Endothelial cell of umbilical vein (primary cell): ENCODE measurements at regions not wholly inside any gene's neighbourhood (a gene's known extent, or its start where the extent isn't known, plus 50 kb on each side); places are given as distances from the start of the nearest gene placed in this dataset.

Experiments used
- BruUV-seq: library from RNA; stranded (reverse); fragments of 400-500 nt; replicated peaks from 2 replicates; lab custom pipeline; 2021; lab: Mats Ljungman, UMichigan
- CTCF ChIA-PET: fragments of 300-600, 350-600 bp; sonication (Branson Sonifier 250); formaldehyde crosslinking; loops from one replicate; lab custom pipeline; 2021; ENCODE audit warnings: antibody characterized with exemption, inconsistent platforms; lab: Charles Lee
- POLR2A ChIA-PET: fragments of 300-600, 350-600 bp; sonication (Branson Sonifier 250); formaldehyde crosslinking; loops from one replicate; lab custom pipeline; 2021; ENCODE audit warnings: antibody characterized with exemption, inconsistent platforms; lab: Charles Lee
- DNase-seq: peaks from one replicate; pipeline ENCODE4 v3.0.0-alpha.2; 2011; ENCODE audit warnings: low read depth, low spot score
- FAIRE-seq: peaks from 2 replicates; lab custom pipeline; 2011; peaks lifted over from hg19 to GRCh38; lab: Jason Lieb, UNC
- H2AFZ ChIP-seq: 2 replicates; pipeline ENCODE4 v1.6.0; 2012; ENCODE audit warnings: low read depth, low read length, control low read depth, inconsistent platforms
- H3K27ac ChIP-seq: 2 replicates; pipeline ENCODE4 v1.5.1; 2011; ENCODE audit warnings: low read depth, mild to moderate bottlenecking, control low read depth, low read length, moderate library complexity; ENCODE audit not compliant: insufficient read depth
- H3K27me3 ChIP-seq, 2 experiments: 2 replicates each; pipeline versions ENCODE4 v1.6.0 to v1.6.1; 2011; ENCODE audit warnings: low read length in 2 of 2, mixed read lengths in 1 of 2; ENCODE audit not compliant: control insufficient read depth in 2 of 2, insufficient read depth in 2 of 2
- H3K36me3 ChIP-seq, 2 experiments: 2 replicates in 1 of 2; 3 replicates in 1 of 2; pipeline ENCODE4 v1.5.1; 2011; ENCODE audit warnings: low read length in 2 of 2, mild to moderate bottlenecking in 1 of 2, moderate library complexity in 1 of 2; ENCODE audit not compliant: control insufficient read depth in 2 of 2, insufficient read depth in 2 of 2; ENCODE audit errors: extremely low read depth in 1 of 2
- H3K4me1 ChIP-seq: 3 replicates; pipeline ENCODE4 v1.5.1; 2011; ENCODE audit warnings: mild to moderate bottlenecking, low read length; ENCODE audit not compliant: control insufficient read depth, insufficient read depth; ENCODE audit errors: extremely low read depth
- H3K4me2 ChIP-seq: 2 replicates; pipeline ENCODE4 v1.6.1; 2011; ENCODE audit warnings: low read length, control low read depth, mixed read lengths; ENCODE audit not compliant: insufficient read depth
- H3K4me3 ChIP-seq, 3 experiments: fragments of 200-600 bp in 1 of 3; sonication (generic), shearing (Covaris generic) in 1 of 3; replicated peaks in 1 of 3; 2 replicates each; pipeline ENCODE4 v1.5.1; 2011 to 2016; ENCODE audit warnings: control low read depth in 3 of 3, low read length in 3 of 3, mild to moderate bottlenecking in 2 of 3, inconsistent platforms in 1 of 3, low read depth in 1 of 3, moderate library complexity in 1 of 3; ENCODE audit not compliant: insufficient read depth in 1 of 3
- H3K79me2 ChIP-seq: 2 replicates; pipeline ENCODE4 v1.6.0; 2012; ENCODE audit warnings: low read length, inconsistent platforms; ENCODE audit not compliant: control insufficient read depth, insufficient read depth
- H3K9ac ChIP-seq: replicated peaks from 2 replicates; pipeline ENCODE3; 2011; ENCODE audit warnings: low read length, control low read depth; ENCODE audit not compliant: insufficient read depth; ENCODE audit errors: extremely low read depth
- H3K9me1 ChIP-seq: replicated peaks from 3 replicates; pipeline ENCODE4 v1.6.0; 2011; ENCODE audit warnings: mild to moderate bottlenecking, low read length; ENCODE audit not compliant: control insufficient read depth, insufficient read depth; ENCODE audit errors: extremely low read depth
- H3K9me3 ChIP-seq: replicated peaks from 2 replicates; pipeline ENCODE4 v1.5.1; 2012; ENCODE audit warnings: low read length, inconsistent platforms; ENCODE audit not compliant: control insufficient read depth, insufficient read depth
- H4K20me1 ChIP-seq: replicated peaks from 2 replicates; pipeline ENCODE3; 2011; ENCODE audit warnings: mild to moderate bottlenecking, low read length; ENCODE audit not compliant: control insufficient read depth, insufficient read depth; ENCODE audit errors: extremely low read depth
- CTCF ChIP-seq, 2 donors: IDR thresholded peaks; 1 replicate in 1 of 2; 2 replicates in 1 of 2; pipeline ENCODE4 v1.5.1; 2011; ENCODE audit warnings: low read length in 2 of 2, mild to moderate bottlenecking in 2 of 2, moderate library complexity in 2 of 2, control low read depth in 1 of 2, inconsistent platforms in 1 of 2, low read depth in 1 of 2; ENCODE audit not compliant: insufficient read depth in 1 of 2; ENCODE audit errors: extremely low read depth in 1 of 2
- EZH2 ChIP-seq: IDR thresholded peaks from 2 replicates; pipeline ENCODE4 v1.6.1; 2012; ENCODE audit warnings: borderline replicate concordance, low read depth, mild to moderate bottlenecking, moderate library complexity, low read length, inconsistent platforms; ENCODE audit not compliant: severe bottlenecking
- FOS ChIP-seq: IDR thresholded peaks from 2 replicates; pipeline ENCODE4 v1.6.1; 2011; ENCODE audit warnings: mild to moderate bottlenecking, low read length, moderate library complexity, borderline replicate concordance; ENCODE audit not compliant: insufficient read depth
- GATA2 ChIP-seq: IDR thresholded peaks from 2 replicates; pipeline ENCODE4 v1.7.0; 2011; ENCODE audit warnings: low read depth, mild to moderate bottlenecking, moderate library complexity, mixed read lengths, low read length; ENCODE audit not compliant: insufficient read length, insufficient read depth
- JUN ChIP-seq: IDR thresholded peaks from 2 replicates; pipeline ENCODE4 v1.6.1; 2011; ENCODE audit warnings: borderline replicate concordance, low read depth; ENCODE audit not compliant: insufficient read length, insufficient read depth
- MAX ChIP-seq: IDR thresholded peaks from 2 replicates; pipeline ENCODE4 v1.6.1; 2011; ENCODE audit not compliant: insufficient read depth, insufficient read length
- MYC ChIP-seq: IDR thresholded peaks from one replicate; pipeline ENCODE4 v1.6.1; 2011; ENCODE audit warnings: mild to moderate bottlenecking, low read depth, low read length
- POLR2A ChIP-seq: IDR thresholded peaks from 2 replicates; pipeline ENCODE4 v1.6.1; 2012; ENCODE audit warnings: low read depth, mild to moderate bottlenecking, control low read depth, low read length
- POLR2AphosphoS5 ChIP-seq: IDR thresholded peaks from 2 replicates; pipeline ENCODE4 v1.6.1; 2012; ENCODE audit warnings: low read depth, mild to moderate bottlenecking, control low read depth, low read length, moderate library complexity; ENCODE audit not compliant: insufficient read depth
- dilution Hi-C: fragments of 300-500 bp; cut with MboI; formaldehyde crosslinking; loops from one replicate; pipeline ENCODE4 v1.15.0; 2019; ENCODE audit warnings: low sequenced_read_pairs; ENCODE audit not compliant: extremely low pct_ligation_motif_present
- intact Hi-C: fragments of 100-400 bp; cut with micrococcal nuclease; formaldehyde crosslinking; loops from one replicate; pipeline ENCODE4 v1.10.0; 2022

GRCh38 chr10:81093056-81093455, 555.4 kb downstream of the SH2D4B start:
- Histone ChIP-seq H3K4me3 (no peak overlapping the region), H3K27ac (no peak overlapping the region), H3K36me3 (no peaks in the 10 kb centered on the region), H3K9me1 (no peaks in the 10 kb centered on the region), H3K9ac (no peak overlapping the region), H3K4me1 (no peaks in the 10 kb centered on the region), H4K20me1 (no peaks in the 10 kb centered on the region), H2AFZ (no peak overlapping the region), H3K27me3 (no peaks in the 10 kb centered on the region), H3K9me3 (no peaks in the 10 kb centered on the region), H3K4me2 (no peak overlapping the region), H3K79me2 (no peaks in the 10 kb centered on the region)
- intact Hi-C loops, result no loop called here
- dilution Hi-C loops, result no loop called here
- TF ChIP-seq CTCF (IDR thresholded peaks at IDR 0.05; ENCODE audit: extremely low read depth in 1 of 2, insufficient read depth in 1 of 2, low read depth in 1 of 2, low read length in 2 of 2) (no peak), GATA2 (no peak), POLR2AphosphoS5 (no peak), FOS (no peak), MAX (no peak), MYC (no peak), JUN (no peak), POLR2A (no peak), EZH2 (no peak)
- ChIA-PET CTCF (no interaction called here), POLR2A (no interaction called here)
- no peak for DNase-seq
- BruUV-seq, result no TSS peak
- FAIRE-seq, result no peak
